Esophagus muscularis mucosa (tissue), 4 donors: ENCODE measurements at regions not wholly inside any gene's neighbourhood (a gene's known extent, or its start where the extent isn't known, plus 50 kb on each side); places are given as distances from the start of the nearest gene placed in this dataset.

Experiments
- DNase-seq: peaks from one replicate; pipeline ENCODE4 v3.0.0-alpha.2; 2017; ENCODE audit errors: extremely low spot score
- H3K27ac ChIP-seq, 4 donors: fragments of 200-600 bp; sonication (generic); replicated peaks in 1 of 4; 1 replicate in 3 of 4; 2 replicates in 1 of 4; pipeline ENCODE4 v1.5.1; 2016 to 2019; ENCODE audit warnings: mild to moderate bottlenecking in 1 of 4
- H3K27me3 ChIP-seq, 4 donors: fragments of 200-600 bp; sonication (generic); one replicate each; pipeline versions ENCODE4 v1.5.1 to v1.6.0; 2016 to 2019
- H3K36me3 ChIP-seq, 4 donors: fragments of 200-600 bp; sonication (generic); one replicate each; pipeline ENCODE4 v1.5.1; 2016 to 2019
- H3K4me1 ChIP-seq, 4 donors: fragments of 200-600 bp; sonication (generic); one replicate each; pipeline ENCODE4 v1.5.1; 2016 to 2019
- H3K4me3 ChIP-seq, 4 donors: fragments of 200-600 bp; sonication (generic); 1 replicate in 2 of 4; 2 replicates in 2 of 4; pipeline ENCODE4 v1.5.1; 2016 to 2019; ENCODE audit warnings: mild to moderate bottlenecking in 4 of 4, moderate library complexity in 1 of 4
- H3K9me3 ChIP-seq, 4 donors: fragments of 200-600 bp; sonication (generic); 1 replicate in 3 of 4; 2 replicates in 1 of 4; pipeline ENCODE4 v1.5.1; 2016 to 2019
- EP300 ChIP-seq: sonication (generic); formaldehyde crosslinking; IDR thresholded peaks from one replicate; pipeline ENCODE4 v1.6.1; 2017; ENCODE audit warnings: antibody characterized with exemption
- POLR2A ChIP-seq: fragments of 450-650 bp; IDR thresholded peaks from one replicate; pipeline ENCODE4 v1.6.1; 2017; ENCODE audit warnings: antibody characterized with exemption, moderate library complexity, mild to moderate bottlenecking, low read depth
- POLR2AphosphoS5 ChIP-seq, 2 donors: sonication (generic); formaldehyde crosslinking; IDR thresholded peaks; one replicate each; pipeline ENCODE4 v1.6.1; 2017; ENCODE audit warnings: antibody characterized with exemption in 2 of 2
- WGBS: methylation state at CpG from one replicate; pipeline ENCODE4 v1.1.5; 2018; 5-methylcytosine and 5-hydroxymethylcytosine counted together
- intact Hi-C: fragments of 100-400 bp; cut with DNase I; formaldehyde crosslinking; loops from one replicate; pipeline ENCODE4 v1.15.1; 2023
- TF ChIP-seq, protein P1 (sequence below), 3 experiments: fragments of 200-600 bp in 2 of 3; fragments of 450-650 bp in 1 of 3; sonication (generic) in 2 of 3; IDR thresholded peaks; one replicate each; pipeline ENCODE4 v1.5.1; 2017 to 2019; ENCODE audit warnings: antibody characterized with exemption in 3 of 3, mild to moderate bottlenecking in 2 of 3, moderate library complexity in 1 of 3

DNA sequence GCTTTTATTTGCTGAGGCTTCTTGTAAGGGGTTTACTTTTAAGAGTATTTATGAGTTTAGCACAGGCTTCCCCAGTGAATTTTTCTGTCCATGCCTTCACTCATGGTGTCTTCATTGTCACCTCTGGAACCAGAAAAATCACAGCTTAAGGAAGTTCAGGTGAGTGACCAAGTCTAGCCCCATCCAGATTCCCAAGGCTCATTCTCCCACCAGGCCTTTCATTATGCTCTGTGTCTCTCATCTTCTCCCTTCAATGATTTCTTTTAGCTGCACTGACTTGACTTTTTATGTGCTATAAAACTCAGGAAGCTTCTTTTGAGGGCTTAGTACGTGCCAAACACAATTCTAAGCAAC is 64.9 kb upstream of the NEDD9 start:
- 100% methylated on average over 1 of the region's 1 CpG for WGBS
- TF ChIP-seq POLR2A, result no peak
- no peak for TF ChIP-seq POLR2AphosphoS5 (IDR thresholded peaks at IDR 0.05)
- TF ChIP-seq EP300, result no peak
- H3K4me1 ChIP-seq, result no peaks in the 10 kb centered on the region
- H3K27me3 ChIP-seq, result no peaks in the 10 kb centered on the region
- H3K4me3 ChIP-seq, result no peak overlapping the region
- intact Hi-C loops, result no loop called here
- H3K27ac ChIP-seq, result no peak overlapping the region
- H3K9me3 ChIP-seq, result peaks cover 0 to 3% (median 0%) of the 10 kb centered on the region in 4 donors
- no peaks in the 10 kb centered on the region for H3K36me3 ChIP-seq
- no peak for DNase-seq

DNA sequence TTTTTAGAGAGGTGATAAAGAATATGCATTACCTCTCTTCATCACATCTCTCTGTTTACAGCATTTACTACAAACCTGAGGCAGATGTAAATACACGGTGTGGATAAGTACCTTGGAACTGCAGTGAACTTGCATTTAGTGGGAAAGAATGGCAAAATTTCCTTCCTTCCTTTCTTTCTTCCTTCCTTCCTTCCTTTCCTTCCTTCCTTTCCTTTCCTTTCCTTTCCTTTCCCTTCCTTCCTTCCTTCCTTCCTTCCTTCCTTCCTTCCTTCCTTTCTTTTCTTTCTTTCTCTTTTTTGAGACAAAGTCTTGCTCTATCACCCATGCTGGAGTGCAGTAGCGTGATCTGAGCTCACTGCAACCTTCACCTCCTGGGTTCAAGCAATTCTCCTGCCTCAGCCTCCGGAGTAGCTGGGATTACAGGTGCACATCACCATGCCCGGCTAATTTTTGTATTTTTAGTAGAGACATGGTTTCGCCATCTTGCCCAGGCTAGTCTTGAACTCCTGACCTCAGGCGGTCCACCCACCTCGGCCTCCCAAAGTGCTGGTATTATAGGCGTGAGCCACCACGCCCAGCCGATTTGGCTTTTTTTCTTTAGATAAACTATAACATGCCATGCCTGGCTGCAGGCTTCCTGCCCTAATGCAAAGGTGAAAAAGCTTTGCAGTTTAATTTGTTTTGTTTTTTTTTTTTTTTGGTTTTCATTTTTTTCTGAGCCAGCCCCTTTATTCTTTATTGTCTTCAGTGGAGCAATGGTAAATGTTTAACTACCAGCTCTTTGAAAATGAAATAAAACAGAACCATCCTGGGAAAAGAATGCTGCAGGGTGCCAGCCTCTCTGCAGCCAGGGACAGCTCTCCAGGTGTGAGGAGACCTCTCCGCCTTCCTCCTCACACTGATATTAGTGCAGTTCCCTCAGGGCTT is 64.2 kb upstream of the NEDD9 start:
- H3K4me1 ChIP-seq, result no peaks in the 10 kb centered on the region
- TF ChIP-seq POLR2AphosphoS5 (IDR thresholded peaks at IDR 0.05) (no peak), POLR2A (no peak), EP300 (no peak)
- TF ChIP-seq, protein P1, sequence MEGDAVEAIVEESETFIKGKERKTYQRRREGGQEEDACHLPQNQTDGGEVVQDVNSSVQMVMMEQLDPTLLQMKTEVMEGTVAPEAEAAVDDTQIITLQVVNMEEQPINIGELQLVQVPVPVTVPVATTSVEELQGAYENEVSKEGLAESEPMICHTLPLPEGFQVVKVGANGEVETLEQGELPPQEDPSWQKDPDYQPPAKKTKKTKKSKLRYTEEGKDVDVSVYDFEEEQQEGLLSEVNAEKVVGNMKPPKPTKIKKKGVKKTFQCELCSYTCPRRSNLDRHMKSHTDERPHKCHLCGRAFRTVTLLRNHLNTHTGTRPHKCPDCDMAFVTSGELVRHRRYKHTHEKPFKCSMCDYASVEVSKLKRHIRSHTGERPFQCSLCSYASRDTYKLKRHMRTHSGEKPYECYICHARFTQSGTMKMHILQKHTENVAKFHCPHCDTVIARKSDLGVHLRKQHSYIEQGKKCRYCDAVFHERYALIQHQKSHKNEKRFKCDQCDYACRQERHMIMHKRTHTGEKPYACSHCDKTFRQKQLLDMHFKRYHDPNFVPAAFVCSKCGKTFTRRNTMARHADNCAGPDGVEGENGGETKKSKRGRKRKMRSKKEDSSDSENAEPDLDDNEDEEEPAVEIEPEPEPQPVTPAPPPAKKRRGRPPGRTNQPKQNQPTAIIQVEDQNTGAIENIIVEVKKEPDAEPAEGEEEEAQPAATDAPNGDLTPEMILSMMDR (IDR thresholded peaks at IDR 0.05), result no peak
- DNase-seq, result no peak
- H3K27me3 ChIP-seq, result no peaks in the 10 kb centered on the region
- 95% methylated on average over 11 of the region's 11 CpGs for WGBS
- H3K9me3 ChIP-seq, result peaks cover 0 to 3% (median 0%) of the 10 kb centered on the region in 4 donors
- H3K36me3 ChIP-seq, result no peaks in the 10 kb centered on the region
- H3K4me3 ChIP-seq, result no peak overlapping the region
- no peak overlapping the region for H3K27ac ChIP-seq
- intact Hi-C loops, result no loop called here

DNA sequence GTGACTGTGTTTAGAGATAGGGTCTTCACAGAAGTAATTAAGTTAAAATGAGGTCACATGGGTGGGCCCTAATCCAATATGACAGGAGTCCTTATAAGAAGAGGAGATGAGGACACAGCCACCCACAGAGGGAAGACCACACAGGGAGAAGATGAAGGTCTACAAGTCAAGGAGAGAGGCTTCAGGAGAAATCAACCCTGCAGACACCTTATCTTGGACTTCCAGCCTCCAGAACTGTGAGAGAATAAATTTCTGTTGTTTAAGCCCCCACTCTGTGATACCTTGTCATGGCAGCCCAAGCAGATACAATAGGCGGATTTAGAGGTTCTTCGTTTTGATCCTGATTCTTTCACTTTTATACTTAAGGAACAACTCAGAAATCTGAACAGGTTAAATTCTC is 63.5 kb upstream of the NEDD9 start:
- no peak for DNase-seq
- peaks cover 0 to 3% (median 0%) of the 10 kb centered on the region in 4 donors for H3K9me3 ChIP-seq
- H3K27me3 ChIP-seq, result no peaks in the 10 kb centered on the region
- no peaks in the 10 kb centered on the region for H3K4me1 ChIP-seq
- no peaks in the 10 kb centered on the region for H3K36me3 ChIP-seq
- intact Hi-C loops, result no loop called here
- no peak overlapping the region for H3K27ac ChIP-seq
- 95% methylated on average over 2 of the region's 2 CpGs for WGBS
- no peak overlapping the region for H3K4me3 ChIP-seq
- TF ChIP-seq POLR2A (no peak), EP300 (no peak), POLR2AphosphoS5 (IDR thresholded peaks at IDR 0.05) (no peak)
- TF ChIP-seq, protein P1 (IDR thresholded peaks at IDR 0.05), result no peak

DNA sequence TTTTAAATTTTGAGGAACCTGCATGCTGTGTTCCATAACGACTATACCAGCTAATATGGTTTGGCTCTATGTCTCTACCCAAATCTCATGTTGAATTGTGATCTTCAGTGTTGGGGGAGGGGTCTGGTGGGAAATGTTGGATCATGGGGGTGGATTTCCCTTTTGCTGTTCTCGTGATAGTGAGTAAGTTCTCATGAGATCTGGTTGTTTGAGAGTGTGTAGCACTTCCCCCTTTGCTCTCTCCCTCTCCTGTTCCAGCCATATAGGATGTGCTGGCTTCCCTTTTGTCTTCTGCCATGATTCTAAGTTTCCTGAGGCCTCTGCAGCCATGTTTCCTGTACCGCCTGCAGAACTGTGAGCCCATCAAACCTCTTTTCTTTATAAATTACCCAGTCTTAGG is 61.8 kb upstream of the NEDD9 start:
- Histone ChIP-seq H3K36me3 (no peaks in the 10 kb centered on the region), H3K4me3 (no peak overlapping the region), H3K27me3 (no peaks in the 10 kb centered on the region), H3K9me3 (peaks cover 0 to 3% (median 0%) of the 10 kb centered on the region in 4 donors), H3K4me1 (no peaks in the 10 kb centered on the region), H3K27ac (no peak overlapping the region)
- no peak for DNase-seq
- TF ChIP-seq, protein P1 (IDR thresholded peaks at IDR 0.05), result no peak
- TF ChIP-seq EP300, result no peak
- no peak for TF ChIP-seq POLR2AphosphoS5 (IDR thresholded peaks at IDR 0.05)
- TF ChIP-seq POLR2A, result no peak
- 78% methylated on average over 3 of the region's 3 CpGs for WGBS
- intact Hi-C loops, result no loop called here

DNA sequence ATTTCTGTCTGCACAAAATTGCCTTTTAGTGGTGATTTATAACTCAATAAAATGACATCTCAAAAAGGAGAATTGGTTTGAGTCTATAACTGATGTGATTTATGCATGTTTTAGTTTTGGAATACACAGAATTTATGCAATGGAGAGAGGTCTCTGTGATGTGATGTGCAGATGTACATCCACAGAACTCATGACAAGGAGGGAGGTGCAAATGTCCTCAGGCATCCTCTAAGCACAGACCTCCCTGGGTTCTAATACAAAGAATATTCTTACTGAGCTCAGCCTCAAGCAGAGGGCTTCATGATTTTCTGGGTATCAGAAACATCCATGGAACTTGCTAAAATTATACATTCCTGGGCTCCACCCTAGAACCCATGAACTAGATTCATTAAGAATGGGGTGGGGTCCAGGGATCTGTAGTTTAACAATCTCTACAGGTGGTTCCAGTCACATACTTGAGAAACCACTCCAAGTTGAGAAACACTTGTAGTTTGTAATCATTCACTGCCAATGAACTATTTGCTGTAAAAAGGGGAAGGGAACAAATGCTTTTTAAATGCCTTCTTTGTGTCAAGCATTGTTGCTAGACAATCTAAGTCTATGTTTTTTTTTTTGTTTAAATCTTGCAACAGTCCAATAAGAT is 60.2 kb upstream of the NEDD9 start:
- Histone ChIP-seq H3K27ac (no peak overlapping the region), H3K27me3 (no peaks in the 10 kb centered on the region), H3K4me3 (no peak overlapping the region), H3K36me3 (no peaks in the 10 kb centered on the region), H3K4me1 (no peaks in the 10 kb centered on the region), H3K9me3 (peaks cover 0 to 3% (median 0%) of the 10 kb centered on the region in 4 donors)
- intact Hi-C loops, result no loop called here
- TF ChIP-seq, protein P1 (IDR thresholded peaks at IDR 0.05), result no peak
- no peak for TF ChIP-seq EP300
- no peak for TF ChIP-seq POLR2A
- TF ChIP-seq POLR2AphosphoS5 (IDR thresholded peaks at IDR 0.05), result no peak
- DNase-seq, result no peak
